Heart left ventricle (tissue), 13 donors: ENCODE measurements at regions not wholly inside any gene's neighbourhood (a gene's known extent, or its start where the extent isn't known, plus 50 kb on each side); places are given as distances from the start of the nearest gene placed in this dataset.

ENCODE experiments used
- CTCF ChIP-seq, 12 donors: fragments of 200-600 bp; sonication (generic) in 4 of 12; IDR thresholded peaks; one replicate each; pipeline versions ENCODE4 v1.5.0 to v1.8.0; 2018 to 2022; ENCODE audit warnings: antibody characterized with exemption in 12 of 12, mild to moderate bottlenecking in 5 of 12
- POLR2A ChIP-seq, 2 donors: fragments of 450-650 bp; IDR thresholded peaks; one replicate each; pipeline ENCODE4 v1.6.1; 2017; ENCODE audit warnings: antibody characterized with exemption in 2 of 2, mild to moderate bottlenecking in 2 of 2, moderate library complexity in 2 of 2
- donor health status: ischemic (EF 13 %, LVEDD 7.1; RV severe dilation, severe dysfunction).
- donor health status: DM: no; HTN: yes; CAD: no.
- donor health status: DM: no; HTN: no; CAD: no.
- donor health status: ischemic (EF 25% LVEDD 6.9; RV normal size, moderate dysfunction).
- donor health status: ischemic (EF 25% LVEDD 5.7; RV mildly dilated, moderate dysfunction).
- donor health status: ischemic (EF 35%, LVEDD 5.7; RV mildly dilated, moderate dysfunction).
- donor health status: nonischemic (EF 11% LVEDD 7.7; RV severe dilation, severe dysfunction).
- donor health status: DM: yes; HTN: yes; CAD: no.
- donor health status: PGD.
- donor health status: ischemic (EF 29% LVEDD 5.4; RV normal size, mild dysfunction).
- donor health status: nonischemic (EF 23%, LVEDD 6.1; RV moderate dilation, normal function).

GRCh38 chr11:13207665-13208594 is 69.7 kb upstream of the BMAL1 start:
- TF ChIP-seq CTCF (IDR thresholded peaks at IDR 0.05) (no peak), POLR2A (IDR thresholded peaks at IDR 0.05) (no peak)
